GM23338 (cell line): ENCODE measurements at regions not wholly inside any gene's neighbourhood (a gene's known extent, or its start where the extent isn't known, plus 50 kb on each side); places are given as distances from the start of the nearest gene placed in this dataset.

Experiments used
- ATAC-seq: fragments of 200-7000 bp; cut with Tn5 transposase; 3 replicates; pipeline ENCODE4 v1.9.1; 2020
- DNase-seq: peaks from one replicate; pipeline ENCODE4 v3.0.0-alpha.2; 2015; ENCODE audit warnings: low spot score
- H2AFZ ChIP-seq: fragments of 200-600 bp; sonication (generic); 2 replicates; pipeline ENCODE4 v1.8.0; 2016; ENCODE audit warnings: antibody characterized with exemption, mild to moderate bottlenecking, moderate library complexity
- H3F3A ChIP-seq: fragments of 200-600 bp; sonication (generic); replicated peaks from 2 replicates; pipeline ENCODE4 v1.8.0; 2017; ENCODE audit warnings: antibody characterized with exemption, mixed run types, low read depth
- H3K27ac ChIP-seq: fragments of 200-600 bp; sonication (generic); 2 replicates; pipeline ENCODE4 v1.6.1; 2016; ENCODE audit warnings: low read depth
- H3K27me3 ChIP-seq: fragments of 200-600 bp; sonication (generic); 2 replicates; pipeline ENCODE4 v1.8.0; 2016; ENCODE audit warnings: mild to moderate bottlenecking, mixed run types, moderate library complexity; ENCODE audit not compliant: insufficient read depth
- H3K36me3 ChIP-seq: fragments of 200-600 bp; sonication (generic); 2 replicates; pipeline ENCODE4 v1.8.0; 2016; ENCODE audit warnings: mild to moderate bottlenecking; ENCODE audit not compliant: insufficient read depth
- H3K4me1 ChIP-seq: fragments of 200-600 bp; sonication (generic); 2 replicates; pipeline ENCODE4 v1.8.0; 2016; ENCODE audit warnings: mild to moderate bottlenecking, moderate library complexity; ENCODE audit not compliant: insufficient read depth
- H3K4me2 ChIP-seq: fragments of 200-600 bp; sonication (generic); 2 replicates; pipeline ENCODE4 v1.7.1; 2017; ENCODE audit warnings: mixed run types
- H3K4me3 ChIP-seq: fragments of 200-600 bp; sonication (generic); 2 replicates; pipeline ENCODE4 v1.6.1; 2016; ENCODE audit warnings: mixed run types
- H3K79me2 ChIP-seq: fragments of 200-600 bp; sonication (generic); replicated peaks from 2 replicates; pipeline ENCODE4 v1.8.0; 2017; ENCODE audit warnings: mild to moderate bottlenecking; ENCODE audit not compliant: insufficient read depth
- H3K9me2 ChIP-seq: fragments of 200-600 bp; sonication (generic); 2 replicates; pipeline ENCODE4 v1.8.0; 2017; ENCODE audit not compliant: insufficient read depth
- H4K20me1 ChIP-seq: fragments of 200-600 bp; sonication (generic); replicated peaks from 2 replicates; pipeline ENCODE4 v1.8.0; 2017; ENCODE audit warnings: mild to moderate bottlenecking; ENCODE audit not compliant: insufficient read depth
- H3K27ac Mint-ChIP-seq: 2 replicates; pipeline ENCODE4 v1.8.0; 2020; ENCODE audit warnings: inconsistent platforms, mild to moderate bottlenecking, moderate library complexity, mixed read lengths
- H3K27me3 Mint-ChIP-seq: 3 replicates; pipeline ENCODE4 v1.8.0; 2022; ENCODE audit warnings: low read depth, mild to moderate bottlenecking, moderate library complexity, mixed read lengths, inconsistent platforms; ENCODE audit not compliant: insufficient read depth, poor library complexity
- H3K36me3 Mint-ChIP-seq: 3 replicates; pipeline ENCODE4 v1.8.0; 2021; ENCODE audit warnings: low read depth, mild to moderate bottlenecking, inconsistent platforms, moderate library complexity, mixed read lengths
- H3K4me1 Mint-ChIP-seq: 3 replicates; pipeline ENCODE4 v1.8.0; 2020; ENCODE audit warnings: mild to moderate bottlenecking, inconsistent platforms, mixed read lengths
- H3K4me3 Mint-ChIP-seq: 3 replicates; pipeline ENCODE4 v1.8.0; 2021; ENCODE audit warnings: moderate library complexity, mild to moderate bottlenecking, inconsistent platforms, mixed read lengths
- H3K9me3 Mint-ChIP-seq: 3 replicates; pipeline ENCODE4 v1.8.0; 2020; ENCODE audit warnings: moderate library complexity, mild to moderate bottlenecking, inconsistent platforms, mixed read lengths
- CREB1 ChIP-seq: fragments of 250-450 bp; sonication (Bioruptor Pico); IDR thresholded peaks from 2 replicates; pipeline ENCODE4 v1.5.0; 2020; ENCODE audit warnings: low read depth, mild to moderate bottlenecking, moderate library complexity
- CTCF ChIP-seq, 2 experiments: fragments of 200-600 bp in 1 of 2; sonication (generic) in 1 of 2; conservative IDR thresholded peaks; 2 replicates each; pipeline versions ENCODE4 v1.5.1 to v1.6.1; 2016 to 2017; ENCODE audit warnings: antibody characterized with exemption in 2 of 2, low read depth in 2 of 2, mild to moderate bottlenecking in 2 of 2, moderate library complexity in 1 of 2
- ETS1 ChIP-seq: IDR thresholded peaks from 2 replicates; pipeline ENCODE4 v1.6.1; 2016; ENCODE audit warnings: antibody characterized with exemption
- EZH2 ChIP-seq: fragments of 200-600 bp; sonication (generic); IDR thresholded peaks from one replicate; pipeline ENCODE4 v1.8.0; 2017; ENCODE audit warnings: antibody characterized with exemption, mild to moderate bottlenecking, low read depth; ENCODE audit not compliant: unreplicated experiment
- EZH2phosphoT487 ChIP-seq: fragments of 200-600 bp; sonication (generic); IDR thresholded peaks from one replicate; pipeline ENCODE4 v1.8.1; 2018; ENCODE audit warnings: antibody characterized with exemption; ENCODE audit not compliant: unreplicated experiment
- JUNB ChIP-seq: IDR thresholded peaks from one replicate; pipeline ENCODE4 v1.6.1; 2016; ENCODE audit warnings: antibody characterized with exemption; ENCODE audit not compliant: unreplicated experiment
- NANOG ChIP-seq: IDR thresholded peaks from 2 replicates; pipeline ENCODE4 v1.6.1; 2016; ENCODE audit warnings: antibody characterized with exemption, borderline replicate concordance
- POLR2AphosphoS5 ChIP-seq: IDR thresholded peaks from 2 replicates; pipeline ENCODE4 v1.6.1; 2016; ENCODE audit warnings: antibody characterized with exemption, low read depth
- REST ChIP-seq: IDR thresholded peaks from one replicate; pipeline ENCODE4 v1.6.1; 2018; ENCODE audit warnings: antibody characterized with exemption; ENCODE audit not compliant: unreplicated experiment
- STAT1 ChIP-seq: IDR thresholded peaks from one replicate; pipeline ENCODE4 v1.6.1; 2016; ENCODE audit warnings: antibody characterized with exemption; ENCODE audit not compliant: unreplicated experiment
- ZNF114 ChIP-seq: fragments of 250-450 bp; sonication (Bioruptor Pico); IDR thresholded peaks from 2 replicates; pipeline ENCODE4 v1.5.0; 2020; ENCODE audit warnings: mild to moderate bottlenecking, moderate library complexity
- ZNF331 ChIP-seq: fragments of 250-450 bp; sonication (Bioruptor Pico); IDR thresholded peaks from 2 replicates; pipeline ENCODE4 v1.5.0; 2020; ENCODE audit warnings: low read depth, mild to moderate bottlenecking, moderate library complexity
- ZNF462 ChIP-seq: fragments of 250-450 bp; sonication (Bioruptor Pico); IDR thresholded peaks from 2 replicates; pipeline ENCODE4 v1.5.0; 2020; ENCODE audit warnings: mild to moderate bottlenecking, moderate library complexity

- H3F3A ChIP-seq = no peaks in the 10 kb centered on the region
- DNase-seq = no peak
- peaks cover 17% of the 10 kb centered on the region for H3K36me3 Mint-ChIP-seq
- H3K27me3 Mint-ChIP-seq = peaks cover 1% of the 10 kb centered on the region
- no peak overlapping the region for H3K27ac Mint-ChIP-seq
- no peaks in the 10 kb centered on the region for H4K20me1 ChIP-seq
- TF ChIP-seq EZH2phosphoT487 = no peak
- no peak for TF ChIP-seq STAT1
- TF ChIP-seq REST = no peak
- no peak for TF ChIP-seq CREB1
- no peak for TF ChIP-seq EZH2
- TF ChIP-seq ZNF114 = no peak
- no peak for TF ChIP-seq CTCF (conservative IDR thresholded peaks at IDR 0.05; ENCODE audit: low read depth in 2 of 2)
- TF ChIP-seq ETS1 = no peak
- TF ChIP-seq POLR2AphosphoS5 = no peak
- no peak for TF ChIP-seq NANOG
- no peak for TF ChIP-seq JUNB
- TF ChIP-seq ZNF462 (CRISPR knock-in tag) = no peak
- TF ChIP-seq ZNF331 (CRISPR knock-in tag) = no peak
- H3K9me2 ChIP-seq = no peaks in the 10 kb centered on the region
- H3K9me3 Mint-ChIP-seq = peaks cover 12% of the 10 kb centered on the region; the same call in 2 of the 3 replicates
- ATAC-seq = no peak
- no peak overlapping the region for H2AFZ ChIP-seq
- no peaks in the 10 kb centered on the region; the same call in 1 of the 2 replicates for H3K4me1 ChIP-seq
- H3K27ac ChIP-seq = no peak overlapping the region
- H3K4me3 Mint-ChIP-seq = no peak overlapping the region
- H3K4me2 ChIP-seq = no peak overlapping the region
- no peaks in the 10 kb centered on the region for H3K79me2 ChIP-seq
- H3K27me3 ChIP-seq = no peaks in the 10 kb centered on the region
- peaks cover 2% of the 10 kb centered on the region; the same call in 2 of the 3 replicates for H3K4me1 Mint-ChIP-seq
- H3K36me3 ChIP-seq = peaks cover 4% of the 10 kb centered on the region; the same call in 1 of the 2 replicates
- no peak overlapping the region for H3K4me3 ChIP-seq
Observed at GRCh38 chr9:30846651-30847050, 1537.8 kb upstream of the ACO1 start.
